ENCODE measurements at regions not wholly inside any gene's neighbourhood (a gene's known extent, or its start where the extent isn't known, plus 50 kb on each side); places are given as distances from the start of the nearest gene placed in this dataset.
"Not testable (repeated sequence)": the region's sequence is repeated elsewhere in the genome, so short reads cannot be mapped to it uniquely, and the experiment has no call there.

DNA sequence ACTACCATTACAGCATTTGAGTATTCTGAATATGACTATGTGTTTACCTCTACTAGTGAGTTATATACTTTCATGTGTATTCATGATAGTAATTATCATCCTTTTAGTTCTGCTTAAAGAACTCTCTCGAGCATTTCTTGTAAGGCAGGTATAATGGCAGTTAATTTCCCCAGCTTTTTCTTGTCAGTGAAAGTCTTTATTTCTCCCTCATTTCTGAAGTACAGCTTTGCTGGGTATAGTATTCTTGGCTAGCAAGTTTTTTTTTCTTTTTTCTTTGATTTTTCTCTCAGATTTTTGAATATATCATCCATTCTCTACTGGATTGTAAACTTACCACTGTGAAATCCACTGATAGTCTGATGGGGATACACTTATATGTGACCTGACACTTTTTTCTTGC, 165.9 kb upstream of the ARHGAP5 start:
- no peak for DNase-seq

DNA sequence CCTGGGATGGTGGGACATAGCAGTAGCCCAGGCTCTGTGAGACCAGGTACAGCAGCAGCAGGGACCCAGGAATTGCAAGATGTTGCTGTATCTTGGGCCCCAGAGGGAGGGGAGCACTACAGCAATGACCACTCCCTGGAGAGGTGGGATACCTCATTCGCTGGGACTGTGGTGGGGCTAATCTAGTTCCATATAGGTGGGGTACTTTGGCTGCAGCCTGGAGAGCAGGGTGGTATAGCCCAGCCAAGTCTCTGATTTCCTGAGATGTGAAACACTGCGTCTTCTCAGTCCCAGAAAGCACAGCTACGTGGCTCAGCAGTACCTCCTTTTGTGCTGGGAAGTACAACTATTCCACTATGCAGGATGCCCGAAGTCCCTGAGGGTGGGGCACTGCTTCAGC, 163.7 kb upstream of the ARHGAP5 start:
- no peak for DNase-seq

DNA sequence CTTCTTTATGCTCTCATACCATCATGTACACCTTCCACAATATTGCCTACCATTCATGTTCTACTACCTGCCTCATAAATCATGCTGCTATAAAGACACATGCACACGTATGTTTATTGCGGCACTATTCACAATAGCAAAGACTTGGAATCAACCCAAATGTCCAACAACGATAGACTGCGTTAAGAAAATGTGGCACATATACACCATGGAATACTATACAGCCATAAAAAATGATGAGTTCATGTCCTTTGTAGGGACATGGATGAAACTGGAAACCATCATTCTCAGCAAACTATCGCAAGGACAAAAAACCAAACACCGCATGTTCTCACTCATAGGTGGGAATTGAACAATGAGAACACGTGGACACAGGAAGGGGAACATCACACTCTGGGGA, 158.8 kb upstream of the ARHGAP5 start:
- not testable (repeated sequence) for DNase-seq

DNA sequence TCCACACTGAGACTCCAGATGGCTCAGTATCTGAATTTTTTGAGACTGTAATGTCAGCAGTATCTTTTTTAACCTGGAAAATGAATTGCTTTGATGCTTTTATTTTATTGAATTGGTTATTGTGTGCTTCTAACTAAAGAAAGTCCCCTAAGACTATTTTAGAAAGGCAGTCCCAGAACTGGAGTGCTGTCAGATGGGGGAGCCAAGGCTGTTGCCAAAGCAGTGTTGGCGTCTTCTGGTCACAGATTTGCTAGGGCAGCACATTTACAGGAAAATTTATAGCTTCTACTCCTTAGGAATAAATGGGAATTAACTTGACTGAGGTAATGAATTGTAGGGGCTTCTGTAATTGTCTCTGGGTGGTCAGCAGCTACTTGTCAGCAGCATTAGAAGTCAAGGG, 157.1 kb upstream of the ARHGAP5 start:
- no peak for DNase-seq

DNA sequence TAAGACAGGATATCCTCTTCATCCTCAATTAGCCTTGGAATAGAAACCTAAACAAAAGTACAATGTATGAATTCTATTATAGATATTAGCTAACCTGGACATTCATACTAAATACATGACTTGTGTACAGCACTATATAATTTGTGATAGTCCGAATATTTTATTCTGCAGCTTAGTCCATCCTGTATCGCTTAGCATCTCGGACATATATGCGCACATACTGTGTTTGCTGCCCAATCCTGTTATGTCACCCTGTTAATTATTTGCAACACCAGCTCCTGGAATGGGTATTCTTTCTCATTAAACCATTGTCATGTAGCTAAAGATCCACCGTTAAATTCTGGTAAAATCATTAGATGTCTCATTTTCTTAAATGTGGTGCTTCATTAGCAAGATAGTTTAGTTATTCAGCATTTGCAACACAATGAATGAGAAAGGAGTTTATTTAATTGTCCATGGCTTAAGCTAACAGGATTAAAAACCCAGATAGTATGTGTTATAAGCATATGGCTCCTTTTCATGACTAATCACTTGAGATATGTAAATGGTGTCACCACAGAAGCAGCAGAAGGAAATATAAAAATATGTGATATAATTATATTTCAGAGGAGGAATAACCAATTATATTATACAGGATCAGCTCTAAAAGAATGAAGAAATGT, 156.0 kb upstream of the ARHGAP5 start:
- DNase-seq = no peak

DNA sequence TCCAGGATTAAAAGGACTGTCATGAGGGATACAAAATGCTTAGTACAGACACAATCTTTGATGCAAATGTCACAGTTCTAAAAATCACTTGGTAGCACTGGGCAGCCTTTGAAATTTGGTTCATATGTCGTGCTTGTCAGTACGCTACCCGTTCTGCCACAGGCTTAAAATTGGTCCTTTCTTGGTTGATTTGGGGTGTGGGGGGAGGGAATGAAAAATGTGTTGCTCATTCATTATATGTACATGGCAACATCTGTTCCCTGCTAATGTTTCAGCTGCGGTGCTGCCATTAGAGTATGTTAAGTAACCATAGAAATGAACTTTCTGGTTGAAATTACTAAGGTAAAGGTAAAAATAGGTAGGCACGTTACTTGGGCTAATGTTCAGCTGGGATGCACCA, 155.4 kb upstream of the ARHGAP5 start:
- DNase-seq = no peak

DNA sequence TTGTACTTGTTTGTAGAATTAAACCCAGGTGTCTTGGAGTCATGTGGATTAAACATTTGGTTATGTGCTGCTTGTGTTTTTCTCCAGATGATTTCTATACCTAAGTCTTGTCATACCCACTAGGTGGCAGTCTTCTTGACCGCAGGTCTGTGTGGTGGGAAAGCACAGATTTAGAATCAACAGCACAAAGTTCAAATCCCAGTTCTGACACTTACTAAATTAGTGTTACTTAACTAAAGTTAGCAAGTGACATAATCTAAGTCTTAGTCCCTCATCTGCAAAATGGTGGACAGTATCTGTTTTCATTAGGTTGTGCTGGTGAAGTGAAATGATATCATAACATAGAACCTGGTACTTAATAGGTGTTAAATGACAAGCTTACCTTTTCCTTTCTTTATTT, 151.0 kb upstream of the ARHGAP5 start:
- DNase-seq = no peak

DNA sequence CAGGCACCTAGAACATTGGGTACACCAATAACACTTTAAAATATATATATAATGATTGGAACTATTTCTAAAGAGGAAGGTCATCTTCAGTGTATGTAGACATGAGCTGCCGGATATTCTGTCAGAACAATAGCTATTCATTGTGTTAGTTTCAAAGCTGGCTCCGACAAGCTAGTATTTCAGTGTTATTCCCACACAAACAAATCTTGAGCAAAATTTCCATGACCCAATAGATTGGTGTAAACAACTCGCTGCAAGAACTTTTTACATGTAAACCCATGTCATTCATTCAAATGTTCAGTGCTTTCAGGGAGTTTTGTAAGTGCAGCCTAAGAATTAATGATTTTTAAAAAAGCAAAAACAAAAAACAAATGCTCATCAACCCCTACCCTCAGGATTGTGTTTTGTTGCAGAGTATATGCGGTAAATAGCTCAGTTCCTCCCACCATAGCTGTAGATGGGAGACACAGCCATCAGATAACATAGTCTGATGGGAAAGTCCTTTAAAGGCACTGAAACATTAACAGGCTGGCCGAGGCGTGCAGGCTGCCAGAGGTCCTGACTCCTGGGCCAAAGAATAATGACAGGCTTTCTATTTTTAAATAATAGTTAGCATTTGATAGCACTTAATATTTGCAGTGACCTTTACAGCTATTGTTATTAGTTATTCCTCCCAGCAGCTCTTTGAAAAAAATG, 150.3 kb upstream of the ARHGAP5 start:
- DNase-seq = no peak

DNA sequence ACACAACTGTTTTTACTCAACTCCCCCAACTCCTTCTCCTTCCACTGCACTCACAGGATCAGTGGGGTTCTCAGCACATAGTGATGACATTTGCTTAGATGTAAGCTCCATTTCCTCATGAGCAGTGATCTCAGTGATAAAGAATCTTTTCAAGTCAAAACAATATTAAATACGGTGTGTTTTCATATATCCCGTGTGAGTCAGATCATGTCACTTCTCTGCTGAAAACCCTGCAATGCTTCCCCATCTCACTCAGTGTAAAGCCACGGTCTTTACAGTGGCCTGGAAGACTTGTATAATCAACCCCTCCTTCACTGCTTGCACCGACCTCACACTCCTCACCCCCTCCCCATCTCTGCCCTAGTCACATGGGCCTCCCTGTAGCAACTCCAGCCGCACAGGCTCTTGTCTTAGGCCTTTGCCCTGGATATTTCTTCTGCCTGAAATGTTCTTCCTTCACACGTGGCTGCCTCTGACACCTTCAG, 149.7 kb upstream of the ARHGAP5 start:
- no peak for DNase-seq

DNA sequence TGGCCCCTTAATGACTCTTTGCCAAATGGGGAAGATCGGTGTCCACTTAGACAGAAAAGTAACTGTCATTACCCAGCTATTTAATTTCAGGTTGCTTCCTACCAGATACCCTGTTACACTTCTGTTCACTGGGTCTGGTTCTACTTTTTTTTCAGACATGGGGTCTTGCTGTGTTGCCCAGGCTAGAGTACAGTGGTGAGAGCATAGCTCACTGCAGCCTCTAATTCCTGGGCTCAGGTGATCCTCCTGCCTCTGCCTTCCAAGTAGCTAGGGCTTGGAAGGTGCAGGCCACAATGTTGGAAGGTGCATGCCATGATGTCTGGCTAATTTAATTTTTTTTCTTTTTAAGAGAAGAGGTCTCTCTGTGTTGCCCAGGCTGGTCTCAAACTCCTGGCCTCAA, 147.0 kb upstream of the ARHGAP5 start:
- no peak for DNase-seq

DNA sequence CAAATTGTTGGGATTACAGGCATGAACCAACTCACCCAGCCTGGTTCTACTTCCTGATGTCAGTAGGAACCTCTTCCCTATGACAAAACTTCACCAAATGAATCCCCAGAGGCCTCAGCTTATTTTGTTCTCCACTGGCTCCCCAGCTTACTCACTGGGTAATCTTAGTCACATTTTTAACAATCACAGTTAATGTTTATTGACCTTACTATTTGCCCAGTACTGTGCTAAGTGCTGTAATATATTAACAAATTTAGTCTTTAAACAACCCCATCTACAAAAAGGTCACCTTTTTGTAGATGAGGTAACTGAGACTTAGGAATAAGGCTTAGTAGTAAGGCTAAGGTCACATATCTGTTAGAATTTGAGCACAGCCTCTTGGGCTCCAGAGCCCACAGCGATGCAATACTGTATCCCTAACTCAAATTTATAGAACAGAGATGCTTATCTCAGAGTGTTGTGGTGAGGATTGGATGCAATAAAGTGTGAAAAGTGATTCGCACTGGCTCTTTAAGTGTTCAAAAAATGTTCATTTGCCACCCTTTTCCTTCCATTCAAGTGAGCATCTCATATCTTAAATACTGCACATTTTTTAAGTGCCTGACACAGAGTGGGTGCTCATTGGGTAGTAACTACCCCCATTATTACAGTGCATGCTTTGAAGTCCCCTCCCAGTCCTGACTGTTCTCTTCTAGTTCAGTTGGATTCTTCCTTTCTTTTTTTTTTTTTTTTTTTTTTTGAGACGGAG, 146.4 kb upstream of the ARHGAP5 start:
- no peak for DNase-seq

DNA sequence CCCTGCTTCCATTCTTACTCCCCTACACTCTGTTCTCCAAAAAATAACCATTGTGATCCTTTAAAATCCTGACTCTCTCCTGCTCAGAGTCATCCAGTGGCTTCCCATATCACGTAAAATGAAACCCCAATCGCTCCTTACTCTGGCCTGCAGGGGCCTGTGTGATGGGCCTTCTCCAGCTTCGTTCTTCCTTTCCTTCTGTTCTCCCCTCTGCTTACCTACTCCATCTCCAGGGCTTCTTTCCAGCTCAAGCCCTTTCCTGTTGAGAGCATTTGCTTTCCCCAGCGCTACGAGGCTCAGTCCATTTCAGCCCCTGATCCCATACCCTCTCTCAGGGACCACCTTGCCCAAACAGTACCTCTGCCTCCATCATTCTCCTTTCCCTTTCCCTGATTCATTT, 144.4 kb upstream of the ARHGAP5 start:
- no peak for DNase-seq

DNA sequence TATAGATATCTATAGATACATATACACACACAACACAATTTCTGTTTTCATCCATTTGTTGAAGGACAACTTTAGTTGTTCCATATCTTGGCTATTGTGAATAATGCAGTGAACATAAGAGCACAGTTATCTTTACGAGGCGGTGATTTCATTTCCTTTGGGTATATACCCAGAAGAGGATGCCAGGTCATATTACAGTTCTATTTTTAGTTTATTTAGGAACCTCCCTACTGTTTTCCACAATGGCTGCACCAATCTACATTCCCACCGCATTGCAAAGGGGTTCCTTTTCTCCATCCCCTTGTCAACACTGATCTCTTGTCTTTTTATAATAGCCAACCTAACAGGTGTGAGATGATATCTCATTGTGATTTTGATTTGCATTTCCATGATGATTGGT, 143.4 kb upstream of the ARHGAP5 start:
- DNase-seq = no peak

DNA sequence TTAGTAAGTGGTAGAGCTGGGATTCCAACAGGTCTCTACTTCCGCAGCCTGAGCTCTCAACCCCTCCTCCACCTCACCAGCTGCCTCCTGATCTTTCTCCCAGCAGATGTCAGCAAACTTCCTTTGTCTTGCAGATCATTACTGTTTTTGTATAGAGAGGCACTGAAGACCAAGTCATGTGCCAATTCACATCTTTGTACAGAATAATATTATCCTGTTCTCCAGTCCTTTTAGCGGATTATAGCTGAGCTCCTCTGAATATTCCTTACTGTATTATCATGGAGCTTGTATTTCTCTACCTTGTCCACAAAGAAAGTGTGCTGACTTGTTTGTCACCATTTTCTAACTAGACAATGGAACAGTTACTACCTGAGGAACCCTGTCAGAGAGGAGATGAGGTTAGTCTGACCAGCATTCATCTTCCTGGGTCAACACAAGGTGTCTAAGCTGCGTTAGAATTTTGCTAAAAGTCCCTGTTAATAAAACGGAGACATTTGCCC, 142.3 kb upstream of the ARHGAP5 start:
- no peak for DNase-seq

DNA sequence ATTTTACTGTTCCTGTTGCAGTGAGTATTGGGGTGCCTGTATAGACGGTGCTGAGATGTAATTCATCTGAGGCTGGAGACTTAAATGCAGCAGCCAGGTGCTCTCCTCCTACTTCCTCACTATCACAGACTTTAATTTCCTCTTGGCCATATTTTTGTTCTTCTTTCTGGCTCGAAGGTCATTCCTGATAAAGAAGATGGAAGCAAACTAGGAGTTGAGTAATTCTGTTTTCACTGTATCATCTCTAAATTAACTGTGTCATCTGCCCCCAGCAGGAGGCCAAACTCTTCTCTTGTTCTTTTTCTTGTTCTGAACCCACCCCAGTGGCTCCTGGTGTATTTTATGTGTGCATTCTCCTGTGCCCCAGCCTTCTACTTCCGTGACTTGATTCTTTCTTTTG, 141.7 kb upstream of the ARHGAP5 start:
- DNase-seq = no peak

DNA sequence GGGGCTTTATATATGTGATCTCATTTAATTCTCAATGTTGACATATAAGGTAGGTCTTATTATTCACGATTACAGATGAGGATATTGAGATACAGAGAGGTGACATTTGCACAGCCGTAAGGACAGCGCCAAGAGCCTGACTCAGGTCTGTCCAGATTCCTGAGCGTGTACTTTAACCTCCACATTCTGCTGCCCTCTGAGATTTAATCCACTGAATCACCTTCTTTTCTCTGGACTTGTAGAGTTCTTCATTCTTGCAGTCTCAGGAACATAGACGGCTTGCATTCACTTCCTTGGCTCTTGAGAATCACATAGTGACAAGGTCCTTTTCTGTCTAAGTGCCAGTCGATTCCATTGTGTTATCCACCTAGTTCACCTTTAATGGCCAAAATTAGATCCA, 141.0 kb upstream of the ARHGAP5 start:
- DNase-seq = no peak

DNA sequence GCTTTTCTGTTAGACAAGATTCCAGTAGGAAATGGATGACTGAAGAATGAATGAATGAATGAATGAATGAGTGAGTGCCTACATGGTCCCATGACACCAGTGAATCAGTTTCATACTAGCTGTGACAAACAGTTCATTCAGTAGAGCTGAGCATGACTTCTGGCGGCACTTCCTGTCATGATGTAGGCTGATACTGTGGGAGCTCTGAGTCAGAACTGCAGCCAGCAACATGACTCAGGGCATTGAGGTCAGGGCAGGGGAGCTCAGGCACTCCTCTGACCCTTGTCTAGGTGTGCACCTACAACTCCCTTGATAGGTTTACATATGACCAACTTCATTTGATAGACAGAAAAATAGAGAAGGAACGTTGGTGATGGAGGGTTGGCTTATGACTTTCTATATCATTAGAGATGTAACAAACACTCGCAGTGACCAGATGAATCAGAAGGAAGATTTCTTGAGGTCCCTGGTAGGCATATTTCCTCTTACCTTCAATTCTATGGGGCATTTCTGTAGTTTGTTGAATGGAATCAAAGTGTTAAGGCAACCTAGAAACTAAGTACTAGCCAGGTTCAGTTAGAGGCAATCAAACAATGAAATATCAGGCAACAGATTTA, 139.3 kb upstream of the ARHGAP5 start:
- peak; percentile 11 for DNase-seq

DNA sequence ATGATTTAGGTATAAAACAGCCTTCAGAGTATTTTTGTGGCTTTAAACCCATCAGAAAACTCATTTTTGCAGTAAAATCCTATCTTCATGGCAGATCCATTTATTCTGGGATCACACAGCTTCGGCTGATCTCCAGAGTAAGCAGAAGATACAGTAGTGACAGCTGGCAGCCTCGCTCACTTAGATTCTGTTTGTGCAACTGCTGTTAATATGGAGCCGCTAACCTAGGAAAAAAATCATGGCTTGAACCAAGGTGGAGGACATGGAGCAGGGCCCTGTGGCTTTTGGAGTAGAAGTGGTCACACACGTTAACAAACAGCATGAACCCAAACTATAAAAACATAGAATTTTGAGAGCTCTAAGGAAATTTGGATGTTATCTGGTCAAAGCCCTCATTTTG, 137.2 kb upstream of the ARHGAP5 start:
- no peak for DNase-seq

DNA sequence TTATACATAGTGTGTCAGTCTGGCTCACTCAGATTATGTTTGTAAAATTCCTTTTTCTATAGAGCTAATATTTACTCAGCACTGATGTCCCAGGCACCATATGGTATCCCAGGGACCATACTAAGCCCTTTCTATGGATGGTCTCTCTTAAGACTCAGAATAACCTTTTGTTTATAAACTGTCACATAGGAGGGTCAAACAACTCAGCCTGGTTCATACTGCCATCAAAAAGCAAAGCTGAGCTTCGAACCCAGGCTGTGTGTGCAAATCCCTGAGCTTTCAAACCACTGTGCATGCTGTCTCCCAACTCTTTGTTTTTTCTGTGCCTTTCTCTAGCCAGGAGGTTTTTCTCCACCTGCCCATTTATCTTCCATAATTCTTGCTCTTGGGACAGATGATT, 135.6 kb upstream of the ARHGAP5 start:
- DNase-seq = no peak

DNA sequence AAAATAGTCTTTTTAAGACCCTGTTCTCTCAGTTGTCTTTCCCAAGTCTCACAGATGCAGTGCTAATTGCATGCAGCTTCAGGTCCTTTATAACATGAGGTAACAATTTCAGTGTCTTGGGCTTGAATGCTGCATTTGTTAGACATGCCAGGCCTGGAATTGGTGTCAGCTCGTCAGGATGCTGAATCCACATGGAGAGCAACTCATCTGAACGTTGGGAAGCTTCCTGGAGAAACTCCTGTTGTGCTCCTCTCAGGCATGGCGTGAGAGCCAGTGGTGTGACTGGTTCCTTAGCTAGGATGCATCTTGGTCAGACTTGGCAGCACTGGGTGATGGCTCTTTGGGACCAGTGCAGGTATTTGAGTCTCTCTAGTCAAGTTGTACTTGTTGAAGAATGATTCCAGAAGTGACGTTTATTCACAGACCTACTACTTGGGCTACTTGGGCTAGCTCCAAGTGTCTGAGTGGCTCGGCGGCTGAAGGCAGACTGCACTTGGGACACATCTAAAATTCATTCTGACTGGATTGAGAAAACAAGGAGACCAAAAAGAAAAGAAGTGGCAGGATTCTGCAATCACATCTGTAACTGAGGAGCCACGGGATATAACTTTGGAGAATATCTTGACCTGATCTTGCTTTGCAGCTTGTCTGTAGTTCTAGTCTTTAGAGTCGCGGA, 134.8 kb upstream of the ARHGAP5 start:
- no peak for DNase-seq

DNA sequence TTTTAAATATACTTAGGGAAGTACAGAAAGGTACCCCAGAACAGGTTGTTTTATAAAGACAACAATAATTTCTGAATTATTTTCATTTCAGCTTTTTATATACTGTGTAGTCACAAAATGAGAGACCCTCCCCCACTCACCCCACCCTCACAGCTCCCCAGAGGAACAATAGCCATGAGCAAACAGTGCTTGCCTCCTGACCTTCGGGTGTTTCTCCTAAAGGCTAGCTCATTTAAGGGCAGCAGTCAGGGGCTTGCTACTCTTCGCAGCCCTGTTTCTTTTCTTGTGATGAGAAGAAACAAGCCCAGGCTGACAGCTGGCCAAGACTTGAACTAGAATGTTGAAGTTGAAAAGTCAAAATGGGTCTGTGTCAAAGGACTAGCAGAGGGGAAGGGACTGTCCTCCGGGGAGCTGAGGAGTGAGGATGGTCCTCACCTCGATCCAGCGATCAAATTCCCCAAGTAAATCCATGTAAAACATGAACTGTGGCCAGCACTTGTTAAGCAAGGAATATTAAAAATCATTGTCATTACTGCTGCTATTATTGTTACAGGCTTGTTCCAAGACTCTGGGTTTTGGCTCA, 133.8 kb upstream of the ARHGAP5 start:
- no peak for DNase-seq

DNA sequence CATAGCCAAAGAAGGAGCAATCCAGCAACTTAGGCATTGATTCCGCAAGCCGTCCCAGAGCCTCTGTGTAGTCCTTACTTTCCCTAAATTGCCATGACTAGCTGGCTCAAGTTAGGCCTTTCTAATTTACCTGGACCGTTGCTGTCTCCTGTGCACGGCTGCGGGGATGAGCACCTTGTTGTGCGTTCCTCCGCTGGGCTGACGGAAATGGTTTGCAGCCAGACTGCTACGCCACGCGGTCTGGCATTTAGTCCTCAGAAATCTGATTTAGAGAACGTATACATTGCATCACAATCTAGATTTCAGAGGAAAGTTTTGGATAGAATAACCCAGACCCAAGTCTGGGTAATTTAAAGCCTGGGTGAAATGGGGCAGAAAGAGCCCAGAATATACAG, 133.2 kb upstream of the ARHGAP5 start:
- no peak for DNase-seq

All from activated gamma-delta T cell treated with Interleukin-2 at 50 U/mL for 16 hours (primary cell).